CD4-positive, alpha-beta T cell treated with Interleukin-6 at 100 ng/mL for 8 hours (primary cell): ENCODE measurements at regions not wholly inside any gene's neighbourhood (a gene's known extent, or its start where the extent isn't known, plus 50 kb on each side); places are given as distances from the start of the nearest gene placed in this dataset.

Source experiments
- DNase-seq: peaks from one replicate; pipeline ENCODE4 v3.0.0-alpha.2; 2020; ENCODE audit warnings: mixed read lengths, low spot score

GRCh38 chr9:20197976-20198685 is 409.3 kb upstream of the SLC24A2 start:
- no peak for DNase-seq

- DNase-seq, result no peak
Observed at GRCh38 chr9:20191228-20191840, 402.5 kb upstream of the SLC24A2 start.

GRCh38 chr9:20189871-20190270 is 401.0 kb upstream of the SLC24A2 start:
- DNase-seq, result no peak

GRCh38 chr9:20188616-20189369 is 400.0 kb upstream of the SLC24A2 start:
- DNase-seq, result no peak

GRCh38 chr9:20187318-20187717 is 398.5 kb upstream of the SLC24A2 start:
- DNase-seq, result no peak

GRCh38 chr9:20186823-20187222 is 398.0 kb upstream of the SLC24A2 start:
- DNase-seq, result no peak

GRCh38 chr9:20186231-20186630 is 397.4 kb upstream of the SLC24A2 start:
- no peak for DNase-seq

GRCh38 chr9:20184541-20184940 is 395.7 kb upstream of the SLC24A2 start:
- no peak for DNase-seq

GRCh38 chr9:20178679-20179078 is 389.8 kb upstream of the SLC24A2 start:
- no peak for DNase-seq

- DNase-seq, result no peak
Observed at GRCh38 chr9:20178197-20178596, 389.4 kb upstream of the SLC24A2 start.

GRCh38 chr9:20170122-20170521 is 381.3 kb upstream of the SLC24A2 start:
- DNase-seq, result no peak

GRCh38 chr9:20152151-20152725 is 363.4 kb upstream of the SLC24A2 start:
- no peak for DNase-seq

- DNase-seq, result no peak
Observed at GRCh38 chr9:20148416-20148815, 359.6 kb upstream of the SLC24A2 start.

- no peak for DNase-seq
Observed at GRCh38 chr9:20144197-20144596, 355.4 kb upstream of the SLC24A2 start.

GRCh38 chr9:20139763-20140290 is 351.0 kb upstream of the SLC24A2 start:
- no peak for DNase-seq

GRCh38 chr9:20138841-20139240 is 350.0 kb upstream of the SLC24A2 start:
- DNase-seq, result no peak

- DNase-seq, result no peak
Observed at GRCh38 chr9:20138116-20138515, 349.3 kb upstream of the SLC24A2 start.

GRCh38 chr9:20137425-20137824 is 348.6 kb upstream of the SLC24A2 start:
- DNase-seq, result no peak

- DNase-seq, result no peak
Observed at GRCh38 chr9:20135119-20135697, 346.4 kb upstream of the SLC24A2 start.

- no peak for DNase-seq
Observed at GRCh38 chr9:20125727-20126126, 336.9 kb upstream of the SLC24A2 start.

- DNase-seq, result no peak
Observed at GRCh38 chr9:20119566-20119965, 330.7 kb upstream of the SLC24A2 start.

GRCh38 chr9:20117986-20118385 is 329.1 kb upstream of the SLC24A2 start:
- DNase-seq, result no peak
